H1 (cell line): ENCODE measurements at regions not wholly inside any gene's neighbourhood (a gene's known extent, or its start where the extent isn't known, plus 50 kb on each side); places are given as distances from the start of the nearest gene placed in this dataset.
A peak's percentile ranks its signal among the peaks of the same experiment; 100 is the strongest.

Experiments used
- CTCF ChIA-PET: fragments of 300-600 bp; sonication (Branson Sonifier 250); formaldehyde crosslinking; loops from one replicate; lab custom pipeline; 2021; ENCODE audit not compliant: partially characterized antibody; lab: Charles Lee
- POLR2A ChIA-PET: fragments of 300-600 bp; sonication (Branson Sonifier 250); formaldehyde crosslinking; loops from one replicate; lab custom pipeline; 2021; ENCODE audit warnings: inconsistent platforms; ENCODE audit not compliant: partially characterized antibody; lab: Charles Lee
- DNase-seq, 2 experiments: peaks; one replicate each; pipeline versions ENCODE4 v3.0.0 to v3.0.0-alpha.2; 2010 to 2022; ENCODE audit warnings: low spot score in 2 of 2, low read depth in 1 of 2, mixed read lengths in 1 of 2
- FAIRE-seq: peaks from 2 replicates; lab custom pipeline; 2011; peaks lifted over from hg19 to GRCh38; lab: Jason Lieb, UNC
- H2AFZ ChIP-seq: 2 replicates; pipeline ENCODE4 v1.8.1; 2012; ENCODE audit warnings: low read length, inconsistent platforms
- H2AK5ac ChIP-seq: 2 replicates; pipeline ENCODE4 v1.6.1; 2013; ENCODE audit warnings: low read depth, low read length
- H2BK120ac ChIP-seq: replicated peaks from 2 replicates; pipeline ENCODE3; 2013; ENCODE audit warnings: low read depth, low read length, inconsistent platforms
- H2BK12ac ChIP-seq: 2 replicates; pipeline ENCODE4 v1.6.1; 2013; ENCODE audit warnings: low read depth, low read length
- H2BK15ac ChIP-seq: 2 replicates; pipeline ENCODE4 v1.6.1; 2013; ENCODE audit warnings: low read length
- H2BK20ac ChIP-seq: 2 replicates; pipeline ENCODE4 v1.6.1; 2013; ENCODE audit warnings: low read length
- H2BK5ac ChIP-seq: 2 replicates; pipeline ENCODE4 v1.6.1; 2013; ENCODE audit warnings: low read depth, low read length
- H3K14ac ChIP-seq: 2 replicates; pipeline ENCODE4 v1.6.1; 2013; ENCODE audit warnings: inconsistent platforms; ENCODE audit not compliant: insufficient read length
- H3K18ac ChIP-seq: 2 replicates; pipeline ENCODE4 v1.6.1; 2013; ENCODE audit warnings: low read length; ENCODE audit errors: extremely low read depth
- H3K23ac ChIP-seq: 2 replicates; pipeline ENCODE4 v1.6.1; 2013; ENCODE audit warnings: inconsistent platforms; ENCODE audit not compliant: insufficient read length
- H3K23me2 ChIP-seq: 2 replicates; pipeline ENCODE4 v1.6.1; 2013; ENCODE audit warnings: low read depth, low read length
- H3K27ac ChIP-seq: 2 replicates; pipeline ENCODE4 v1.6.1; 2011; ENCODE audit warnings: low read depth, low read length, inconsistent platforms
- H3K27me3 ChIP-seq, 4 experiments: replicated peaks in 1 of 4; 1 replicate in 1 of 4; 2 replicates in 3 of 4; pipeline versions ENCODE4 v1.6.1 to v1.8.1; 2011 to 2013; ENCODE audit warnings: low read length in 3 of 4, mild to moderate bottlenecking in 3 of 4, inconsistent platforms in 2 of 4, mixed read lengths in 2 of 4, moderate library complexity in 1 of 4; ENCODE audit not compliant: control insufficient read depth in 3 of 4, insufficient read depth in 3 of 4; ENCODE audit errors: extremely low read depth in 1 of 4
- H3K36me3 ChIP-seq, 4 experiments: 2 replicates each; pipeline versions ENCODE4 v1.6.1 to v1.8.1; 2011 to 2013; ENCODE audit warnings: mild to moderate bottlenecking in 4 of 4, low read length in 3 of 4, moderate library complexity in 2 of 4, control low read depth in 1 of 4, inconsistent platforms in 1 of 4; ENCODE audit not compliant: insufficient read depth in 4 of 4, control insufficient read depth in 2 of 4
- H3K4ac ChIP-seq: replicated peaks from 2 replicates; pipeline ENCODE3; 2013; ENCODE audit warnings: low read length, low read depth, mixed read lengths, inconsistent platforms; ENCODE audit not compliant: insufficient read length
- H3K4me1 ChIP-seq, 4 experiments: replicated peaks in 1 of 4; 1 replicate in 1 of 4; 2 replicates in 3 of 4; pipeline versions ENCODE4 v1.6.1 to v1.8.1; 2011 to 2013; ENCODE audit warnings: low read length in 3 of 4, inconsistent platforms in 2 of 4, mixed read lengths in 1 of 4; ENCODE audit not compliant: insufficient read depth in 4 of 4, control insufficient read depth in 3 of 4
- H3K4me2 ChIP-seq, 2 experiments: 2 replicates each; pipeline versions ENCODE4 v1.6.1 to v1.8.1; 2011 to 2013; ENCODE audit warnings: low read depth in 2 of 2, low read length in 2 of 2, control low read depth in 1 of 2, inconsistent platforms in 1 of 2, mild to moderate bottlenecking in 1 of 2; ENCODE audit not compliant: insufficient read depth in 1 of 2
- H3K4me3 ChIP-seq, 4 experiments: fragments of 200-600, 300-600 bp in 1 of 4; sonication (generic), shearing (Covaris generic), sonication (Bioruptor Twin) in 1 of 4; 2 replicates each; pipeline versions ENCODE4 v1.5.1 to v1.8.1; 2011 to 2016; ENCODE audit warnings: low read length in 4 of 4, low read depth in 3 of 4, control low read depth in 2 of 4, inconsistent platforms in 2 of 4, mild to moderate bottlenecking in 2 of 4, mixed read lengths in 1 of 4, moderate library complexity in 1 of 4; ENCODE audit not compliant: insufficient read depth in 2 of 4; ENCODE audit errors: extremely low read depth in 1 of 4
- H3K56ac ChIP-seq: replicated peaks from 2 replicates; pipeline ENCODE3; 2013; ENCODE audit warnings: low read depth, mild to moderate bottlenecking, mixed read lengths, low read length, inconsistent platforms; ENCODE audit not compliant: insufficient read length
- H3K79me1 ChIP-seq: 2 replicates; pipeline ENCODE4 v1.6.1; 2013; ENCODE audit warnings: low read depth, low read length, control low read depth
- H3K79me2 ChIP-seq, 2 experiments: 2 replicates each; pipeline versions ENCODE4 v1.6.1 to v1.8.1; 2012 to 2013; ENCODE audit warnings: low read length in 2 of 2, mild to moderate bottlenecking in 2 of 2, inconsistent platforms in 1 of 2; ENCODE audit not compliant: insufficient read depth in 2 of 2, control insufficient read depth in 1 of 2
- H3K9ac ChIP-seq, 4 experiments: replicated peaks in 1 of 4; 1 replicate in 1 of 4; 2 replicates in 3 of 4; pipeline versions ENCODE4 v1.6.1 to v1.8.1; 2011 to 2013; ENCODE audit warnings: low read depth in 3 of 4, low read length in 3 of 4, control low read depth in 2 of 4, mild to moderate bottlenecking in 2 of 4, moderate library complexity in 2 of 4, inconsistent platforms in 1 of 4; ENCODE audit errors: extremely low read depth in 1 of 4
- H3K9me3 ChIP-seq, 2 experiments: 2 replicates each; pipeline versions ENCODE4 v1.6.1 to v1.8.1; 2012 to 2013; ENCODE audit warnings: mild to moderate bottlenecking in 2 of 2, moderate library complexity in 2 of 2, control low read depth in 1 of 2, inconsistent platforms in 1 of 2, low read depth in 1 of 2, low read length in 1 of 2, mixed read lengths in 1 of 2; ENCODE audit not compliant: insufficient read depth in 2 of 2
- H4K20me1 ChIP-seq, 2 experiments: replicated peaks in 1 of 2; 2 replicates each; pipeline versions ENCODE3 to v1.8.1; 2011 to 2013; ENCODE audit warnings: inconsistent platforms in 2 of 2, low read length in 2 of 2, mild to moderate bottlenecking in 1 of 2; ENCODE audit not compliant: insufficient read depth in 2 of 2, control insufficient read depth in 1 of 2
- H4K5ac ChIP-seq: 2 replicates; pipeline ENCODE4 v1.6.1; 2013; ENCODE audit warnings: low read length, low read depth, mixed read lengths, inconsistent platforms; ENCODE audit not compliant: insufficient read length
- H4K8ac ChIP-seq: 2 replicates; pipeline ENCODE4 v1.8.0; 2013; ENCODE audit warnings: mild to moderate bottlenecking, moderate library complexity, low read length, inconsistent platforms; ENCODE audit not compliant: insufficient read depth; ENCODE audit errors: extremely low read depth
- H4K91ac ChIP-seq: replicated peaks from 2 replicates; pipeline ENCODE3; 2013; ENCODE audit warnings: low read length, mixed read lengths, inconsistent platforms; ENCODE audit not compliant: insufficient read length
- CTBP2 ChIP-seq: IDR thresholded peaks from 2 replicates; pipeline ENCODE4 v1.7.0; 2011; ENCODE audit warnings: borderline replicate concordance, mild to moderate bottlenecking, moderate library complexity, mixed read lengths, low read length; ENCODE audit not compliant: insufficient read depth, insufficient read length
- WGBS, 2 experiments: shearing (Covaris generic) in 1 of 2; methylation state at CpG; one replicate each; pipeline versions ENCODE4 v1.1.6 to v1.1.7; 2013 to 2015; ENCODE audit warnings: low lambda C conversion rate in 2 of 2, mixed read lengths in 2 of 2, inconsistent platforms in 1 of 2, low coverage in 1 of 2, missing lambda C conversion rate in 1 of 2; ENCODE audit not compliant: insufficient replicate concordance in 2 of 2, insufficient coverage in 1 of 2, insufficient read length in 1 of 2; ENCODE audit errors: extremely low coverage in 1 of 2, missing lambda C conversion rate in 1 of 2; 5-methylcytosine and 5-hydroxymethylcytosine counted together

GRCh38 chr5:117072439-117072838 is 497.8 kb upstream of the SEMA6A start:
- no peak overlapping the region for H3K9ac ChIP-seq
- peak overlapping the region; percentile 70; the same call in 1 of the 2 replicates for H2BK12ac ChIP-seq
- no peak overlapping the region for H3K4me2 ChIP-seq
- H3K79me1 ChIP-seq = no peaks in the 10 kb centered on the region
- H3K4me1 ChIP-seq = peaks cover 0 to 5% (median 2%) of the 10 kb centered on the region in 4 experiments; a peak in 3 of 7 replicates
- ChIA-PET CTCF (interaction anchor here (1.0 to 1.2 kb wide), 2 partner anchors 11 to 12 kb away, joined by 3 read pairs; no protein-coding TSS in a partner anchor), POLR2A (no interaction called here)
- no peak overlapping the region; the same call in 1 of the 2 replicates for H2AK5ac ChIP-seq
- H3K14ac ChIP-seq = peak overlapping the region; percentile 84
- H3K23ac ChIP-seq = no peak overlapping the region
- H3K79me2 ChIP-seq = no peaks in the 10 kb centered on the region
- DNase-seq (peak in 1 of 2 experiments; percentile 17), FAIRE-seq (peak; percentile 68)
- 0 out of 2 replicates have a peak overlapping the region, but pooled peaks have one; percentile 8 for H3K27ac ChIP-seq
- no peak overlapping the region for H2BK20ac ChIP-seq
- no peak overlapping the region for H4K5ac ChIP-seq
- peak overlapping the region; percentile 49 for H4K91ac ChIP-seq
- TF ChIP-seq CTBP2 = no peak
- H4K20me1 ChIP-seq = no peaks in the 10 kb centered on the region
- H4K8ac ChIP-seq = no peak overlapping the region
- H3K9me3 ChIP-seq = no peaks in the 10 kb centered on the region
- H3K23me2 ChIP-seq = no peaks in the 10 kb centered on the region
- H3K36me3 ChIP-seq = no peaks in the 10 kb centered on the region
- no peak overlapping the region for H2BK120ac ChIP-seq
- H3K56ac ChIP-seq = no peak overlapping the region
- peak overlapping the region; percentile 50 for H3K4ac ChIP-seq
- peak overlapping the region; percentile 85 for H2AFZ ChIP-seq
- H3K4me3 ChIP-seq = no peak overlapping the region
- H3K18ac ChIP-seq = 0 out of 2 replicates have a peak overlapping the region, but pooled peaks have one; percentile 26
- H2BK15ac ChIP-seq = peak overlapping the region; percentile 11
- peak overlapping the region; percentile 36; the same call in 1 of the 2 replicates for H2BK5ac ChIP-seq
- WGBS, 2 experiments = 62% methylated on average over 2 of the region's 2 CpGs; no CpG with 5 or more reads in 1 of the 2 experiments
- H3K27me3 ChIP-seq = no peaks in the 10 kb centered on the region
